ENCODE measurements at regions not wholly inside any gene's neighbourhood (a gene's known extent, or its start where the extent isn't known, plus 50 kb on each side); places are given as distances from the start of the nearest gene placed in this dataset.
"Not testable (repeated sequence)": the region's sequence is repeated elsewhere in the genome, so short reads cannot be mapped to it uniquely, and the experiment has no call there.

DNA sequence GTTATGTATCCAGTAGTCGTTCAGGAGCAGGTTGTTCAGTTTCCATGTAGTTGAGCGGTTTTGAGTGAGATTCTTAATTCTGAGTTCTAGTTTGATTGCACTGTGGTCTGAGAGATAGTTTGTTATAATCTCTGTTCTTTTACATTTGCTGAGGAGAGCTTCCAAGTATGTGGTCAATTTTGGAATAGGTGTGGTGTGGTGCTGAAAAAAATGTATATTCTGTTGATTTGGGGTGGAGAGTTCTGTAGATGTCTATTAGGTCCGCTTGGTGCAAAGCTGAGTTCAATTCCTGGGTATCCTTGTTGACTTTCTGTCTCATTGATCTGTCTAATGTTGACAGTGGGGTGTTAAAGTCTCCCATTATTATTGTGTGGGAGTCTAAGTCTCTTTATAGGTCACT, 68.6 kb upstream of the IZUMO1R start:
- H3K27ac Mint-ChIP-seq; H3K36me3 ChIP-seq (replicated peaks in 1 of 2; ENCODE audit: control insufficient read depth in 1 of 2, insufficient read depth in 2 of 2, low read length in 2 of 2); H3K4me1 Mint-ChIP-seq; H3K9ac ChIP-seq (ENCODE audit: insufficient read depth, low read length, poor library complexity, severe bottlenecking); H3K79me2 ChIP-seq (ENCODE audit: insufficient read depth, low read length); H3K27me3 Mint-ChIP-seq (ENCODE audit: low read depth in 3 of 3); H3K27me3 ChIP-seq (ENCODE audit: control insufficient read depth in 2 of 2, insufficient read depth in 2 of 2, low read length in 2 of 2); H3K36me3 Mint-ChIP-seq; H3K27ac ChIP-seq (ENCODE audit: low read depth in 1 of 2, low read length in 2 of 2); DNase-seq; H3K4me3 ChIP-seq (replicated peaks in 1 of 3; ENCODE audit: low read depth in 2 of 3, low read length in 3 of 3); H3K4me3 Mint-ChIP-seq; H3K4me1 ChIP-seq (ENCODE audit: control insufficient read depth in 1 of 2, insufficient read depth in 2 of 2, low read length in 2 of 2); H3K4me2 ChIP-seq (replicated peaks; ENCODE audit: extremely low read depth, low read length, poor library complexity, severe bottlenecking); intact Hi-C loops (cut with micrococcal nuclease); H4K20me1 ChIP-seq (ENCODE audit: insufficient read depth, low read length); H2AFZ ChIP-seq (ENCODE audit: insufficient read depth, low read depth, low read length, poor library complexity, severe bottlenecking): not testable (repeated sequence)
- H3K9me3 Mint-ChIP-seq = peaks cover 2 to 11% (median 5%) of the 10 kb centered on the region in 7 donors
- peaks cover 14 to 16% of the 10 kb centered on the region in 2 donors for H3K9me3 ChIP-seq (replicated peaks in 1 of 2; ENCODE audit: control insufficient read depth in 1 of 2, insufficient read depth in 1 of 2, low read length in 2 of 2)
- WGBS (ENCODE audit: insufficient coverage) = 60% methylated on average over 1 of the region's 3 CpGs

DNA sequence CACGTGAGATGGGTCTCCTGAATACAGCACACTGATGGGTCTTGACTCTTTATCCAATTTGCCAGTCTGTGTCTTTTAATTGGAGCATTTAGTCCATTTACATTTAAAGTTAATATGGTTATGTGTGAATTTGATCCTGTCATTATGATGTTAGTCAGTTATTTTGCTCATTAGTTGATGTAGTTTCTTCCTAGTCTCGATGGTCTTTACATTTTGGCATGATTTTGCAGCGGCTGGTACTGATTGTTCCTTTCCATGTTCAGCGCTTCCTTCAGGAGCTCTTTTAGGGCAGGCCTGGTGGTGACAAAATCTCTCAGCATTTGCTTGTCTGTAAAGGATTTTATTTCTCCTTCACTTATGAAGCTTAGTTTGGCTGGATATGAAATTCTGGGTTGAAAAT, 68.0 kb upstream of the IZUMO1R start:
- H3K4me1 Mint-ChIP-seq; H3K4me3 Mint-ChIP-seq; H3K27ac Mint-ChIP-seq; H3K4me3 ChIP-seq (replicated peaks in 1 of 3; ENCODE audit: low read depth in 2 of 3, low read length in 3 of 3); H3K27ac ChIP-seq (ENCODE audit: low read depth in 1 of 2, low read length in 2 of 2); DNase-seq; H3K9ac ChIP-seq (ENCODE audit: insufficient read depth, low read length, poor library complexity, severe bottlenecking); H3K27me3 ChIP-seq (ENCODE audit: control insufficient read depth in 2 of 2, insufficient read depth in 2 of 2, low read length in 2 of 2); H4K20me1 ChIP-seq (ENCODE audit: insufficient read depth, low read length); H3K79me2 ChIP-seq (ENCODE audit: insufficient read depth, low read length); H2AFZ ChIP-seq (ENCODE audit: insufficient read depth, low read depth, low read length, poor library complexity, severe bottlenecking); intact Hi-C loops (cut with micrococcal nuclease); H3K4me1 ChIP-seq (ENCODE audit: control insufficient read depth in 1 of 2, insufficient read depth in 2 of 2, low read length in 2 of 2); H3K4me2 ChIP-seq (replicated peaks; ENCODE audit: extremely low read depth, low read length, poor library complexity, severe bottlenecking); H3K36me3 Mint-ChIP-seq; H3K36me3 ChIP-seq (replicated peaks in 1 of 2; ENCODE audit: control insufficient read depth in 1 of 2, insufficient read depth in 2 of 2, low read length in 2 of 2); H3K27me3 Mint-ChIP-seq (ENCODE audit: low read depth in 3 of 3): not testable (repeated sequence)
- H3K9me3 Mint-ChIP-seq = peaks cover 3 to 12% (median 6%) of the 10 kb centered on the region in 7 donors
- peaks cover 16% of the 10 kb centered on the region in 2 donors for H3K9me3 ChIP-seq (replicated peaks in 1 of 2; ENCODE audit: control insufficient read depth in 1 of 2, insufficient read depth in 1 of 2, low read length in 2 of 2)
- no CpG with 5 or more reads among the region's 4 CpGs for WGBS (ENCODE audit: insufficient coverage)

DNA sequence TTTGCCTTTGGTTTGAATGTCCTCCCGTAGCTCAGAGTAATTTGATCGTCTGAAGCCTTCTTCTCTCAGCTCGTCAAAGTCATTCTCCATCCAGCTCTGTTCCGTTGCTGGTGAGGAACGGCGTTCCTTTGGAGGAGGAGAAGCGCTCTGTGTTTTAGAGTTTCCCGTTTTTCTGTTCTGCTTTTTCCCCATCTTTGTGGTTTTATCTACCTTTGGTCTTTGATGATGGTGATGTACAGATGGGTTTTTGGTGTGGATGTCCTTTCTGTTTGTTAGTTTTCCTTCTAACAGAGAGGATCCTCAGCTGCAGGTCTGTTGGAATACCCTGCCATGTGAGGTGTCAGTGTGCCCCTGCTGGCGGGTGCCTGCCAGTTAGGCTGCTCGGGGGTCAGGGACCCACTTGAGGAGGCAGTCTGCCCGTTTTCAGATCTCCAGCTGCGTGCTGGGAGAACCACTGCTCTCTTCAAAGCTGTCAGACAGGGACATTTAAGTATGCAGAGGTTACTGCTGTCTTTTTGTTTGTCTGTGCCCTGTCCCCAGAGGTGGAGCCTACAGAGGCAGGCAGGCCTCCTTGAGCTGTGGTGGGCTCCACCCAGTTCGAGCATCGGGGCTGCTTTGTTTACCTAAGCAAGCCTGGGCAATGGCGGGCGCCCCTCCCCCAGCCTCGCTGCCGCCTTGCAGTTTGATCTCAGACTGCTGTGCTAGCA, 66.8 kb upstream of the IZUMO1R start:
- H3K4me1 ChIP-seq (ENCODE audit: control insufficient read depth in 1 of 2, insufficient read depth in 2 of 2, low read length in 2 of 2); H3K9me3 Mint-ChIP-seq; H3K79me2 ChIP-seq (ENCODE audit: insufficient read depth, low read length); H3K4me3 ChIP-seq (replicated peaks in 1 of 3; ENCODE audit: low read depth in 2 of 3, low read length in 3 of 3); H3K27ac ChIP-seq (ENCODE audit: low read depth in 1 of 2, low read length in 2 of 2); H3K4me1 Mint-ChIP-seq; H3K36me3 Mint-ChIP-seq; H3K4me3 Mint-ChIP-seq; H3K4me2 ChIP-seq (replicated peaks; ENCODE audit: extremely low read depth, low read length, poor library complexity, severe bottlenecking); intact Hi-C loops (cut with micrococcal nuclease); DNase-seq; H3K27me3 ChIP-seq (ENCODE audit: control insufficient read depth in 2 of 2, insufficient read depth in 2 of 2, low read length in 2 of 2); H4K20me1 ChIP-seq (ENCODE audit: insufficient read depth, low read length); H3K27ac Mint-ChIP-seq; H3K9ac ChIP-seq (ENCODE audit: insufficient read depth, low read length, poor library complexity, severe bottlenecking); H2AFZ ChIP-seq (ENCODE audit: insufficient read depth, low read depth, low read length, poor library complexity, severe bottlenecking); H3K27me3 Mint-ChIP-seq (ENCODE audit: low read depth in 3 of 3); H3K36me3 ChIP-seq (replicated peaks in 1 of 2; ENCODE audit: control insufficient read depth in 1 of 2, insufficient read depth in 2 of 2, low read length in 2 of 2): not testable (repeated sequence)
- H3K9me3 ChIP-seq (replicated peaks in 1 of 2; ENCODE audit: control insufficient read depth in 1 of 2, insufficient read depth in 1 of 2, low read length in 2 of 2) = peaks cover 16 to 22% of the 10 kb centered on the region in 2 donors
- 75% methylated on average over 14 of the region's 18 CpGs for WGBS (ENCODE audit: insufficient coverage)

DNA sequence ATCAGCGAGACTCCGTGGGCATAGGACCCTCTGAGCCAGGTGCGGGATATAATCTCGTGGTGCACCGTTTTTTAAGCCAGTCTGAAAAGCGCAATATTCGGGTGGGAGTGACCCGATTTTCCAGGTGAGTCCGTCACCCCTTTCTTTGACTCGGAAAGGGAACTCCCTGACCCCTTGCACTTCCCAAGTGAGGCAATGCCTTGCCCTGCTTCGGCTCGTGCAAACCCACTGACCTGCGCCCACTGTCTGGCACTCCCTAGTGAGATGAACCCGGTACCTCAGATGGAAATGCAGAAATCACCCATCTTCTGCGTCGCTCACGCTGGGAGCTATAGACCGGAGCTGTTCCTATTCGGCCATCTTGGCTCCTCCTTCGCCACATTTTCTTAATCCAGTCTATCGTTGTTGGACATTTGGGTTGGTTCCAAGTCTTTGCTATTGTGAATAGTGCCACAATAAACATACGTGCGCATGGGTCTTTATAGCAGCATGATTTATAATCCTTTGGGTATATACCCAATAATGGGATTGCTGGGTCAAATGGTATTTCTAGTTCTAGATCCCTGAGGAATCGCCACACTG, 66.1 kb upstream of the IZUMO1R start:
- H3K4me1 ChIP-seq (ENCODE audit: control insufficient read depth in 1 of 2, insufficient read depth in 2 of 2, low read length in 2 of 2); H3K79me2 ChIP-seq (ENCODE audit: insufficient read depth, low read length); H3K36me3 ChIP-seq (replicated peaks in 1 of 2; ENCODE audit: control insufficient read depth in 1 of 2, insufficient read depth in 2 of 2, low read length in 2 of 2); H2AFZ ChIP-seq (ENCODE audit: insufficient read depth, low read depth, low read length, poor library complexity, severe bottlenecking); H3K27me3 Mint-ChIP-seq (ENCODE audit: low read depth in 3 of 3); H3K36me3 Mint-ChIP-seq; intact Hi-C loops (cut with micrococcal nuclease); H3K4me3 ChIP-seq (replicated peaks in 1 of 3; ENCODE audit: low read depth in 2 of 3, low read length in 3 of 3); H3K4me3 Mint-ChIP-seq; H3K4me2 ChIP-seq (replicated peaks; ENCODE audit: extremely low read depth, low read length, poor library complexity, severe bottlenecking); H3K27ac Mint-ChIP-seq; H3K27me3 ChIP-seq (ENCODE audit: control insufficient read depth in 2 of 2, insufficient read depth in 2 of 2, low read length in 2 of 2); H3K27ac ChIP-seq (ENCODE audit: low read depth in 1 of 2, low read length in 2 of 2); H3K9ac ChIP-seq (ENCODE audit: insufficient read depth, low read length, poor library complexity, severe bottlenecking); H3K9me3 Mint-ChIP-seq; DNase-seq; H3K4me1 Mint-ChIP-seq; H4K20me1 ChIP-seq (ENCODE audit: insufficient read depth, low read length): not testable (repeated sequence)
- 95% methylated on average over 21 of the region's 24 CpGs for WGBS (ENCODE audit: insufficient coverage)
- peaks cover 16 to 22% of the 10 kb centered on the region in 2 donors for H3K9me3 ChIP-seq (replicated peaks in 1 of 2; ENCODE audit: control insufficient read depth in 1 of 2, insufficient read depth in 1 of 2, low read length in 2 of 2)

Data from CD14-positive monocyte (primary cell).